Medulla oblongata (tissue), 1 donor: ENCODE measurements at regions not wholly inside any gene's neighbourhood (a gene's known extent, or its start where the extent isn't known, plus 50 kb on each side); places are given as distances from the start of the nearest gene placed in this dataset.
"Not testable (repeated sequence)": the region's sequence is repeated elsewhere in the genome, so short reads cannot be mapped to it uniquely, and the experiment has no call there.

Experiments used
- DNase-seq: peaks from one replicate; pipeline ENCODE4 v3.0.0-alpha.2; 2015; ENCODE audit errors: extremely low spot score

GRCh38 chr6:81128671-81129070 lies 623.8 kb downstream of the TENT5A start:
- DNase-seq = no peak

GRCh38 chr6:81126150-81126549 lies 626.3 kb downstream of the TENT5A start:
- DNase-seq = no peak

GRCh38 chr6:81120280-81120679 lies 632.2 kb downstream of the TENT5A start:
- no peak for DNase-seq

- DNase-seq = no peak
Observed at GRCh38 chr6:81105998-81106397, 646.5 kb downstream of the TENT5A start.

DNA sequence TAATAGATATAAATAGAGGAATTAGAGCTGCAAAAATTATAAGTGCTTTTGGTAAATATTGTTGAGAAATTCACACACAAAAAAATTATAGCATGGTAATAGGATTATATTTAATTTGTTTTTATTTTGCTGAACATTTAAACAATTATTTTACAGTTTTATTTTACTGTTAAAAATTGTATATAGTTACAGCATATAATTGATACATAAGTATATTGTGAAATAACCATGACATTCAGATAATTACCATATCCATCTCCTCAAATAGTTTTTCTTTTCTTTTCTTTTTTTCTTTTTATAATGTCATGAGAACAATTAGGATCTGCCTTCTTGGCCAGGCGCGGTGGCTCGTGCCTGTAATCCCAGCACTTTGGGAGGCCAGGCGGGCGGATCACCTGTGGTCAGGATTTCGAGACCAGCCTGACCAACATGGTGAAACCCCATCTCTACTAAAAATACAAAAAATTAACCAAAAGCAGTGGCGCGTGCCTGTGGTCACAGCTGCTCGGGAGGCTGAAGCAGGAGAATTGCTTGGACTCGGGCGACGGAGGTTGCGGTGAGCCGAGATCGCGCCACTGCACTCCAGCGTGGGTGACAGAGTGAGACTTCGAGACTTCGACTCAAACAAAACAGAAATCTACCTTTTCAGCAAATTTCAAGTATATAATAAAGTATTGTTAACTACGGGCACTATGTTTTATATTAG lies 654.2 kb downstream of the TENT5A start:
- DNase-seq = no peak

GRCh38 chr6:81096464-81096863 lies 656.0 kb downstream of the TENT5A start:
- DNase-seq = not testable (repeated sequence)

DNA sequence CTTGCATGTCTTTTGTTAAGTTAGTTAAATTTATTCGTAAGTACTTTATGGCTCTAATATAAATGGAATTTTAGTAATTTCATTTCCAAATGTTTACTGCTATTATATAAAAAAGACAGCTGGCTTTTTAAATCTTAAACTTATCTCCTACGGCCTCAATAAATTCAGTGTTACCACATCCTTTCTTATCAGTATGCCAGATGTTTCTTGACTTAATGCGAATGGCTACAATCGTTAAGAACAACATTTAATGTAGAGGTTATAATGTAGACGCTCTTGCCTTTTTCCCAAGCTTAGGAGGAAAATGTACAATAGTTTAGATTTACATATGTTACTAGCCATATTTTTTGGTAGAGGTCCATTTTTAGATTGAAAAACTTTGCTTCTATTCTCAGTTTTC lies 659.4 kb downstream of the TENT5A start:
- no peak for DNase-seq

- DNase-seq = no peak
Observed at GRCh38 chr6:81088145-81088544, 664.3 kb downstream of the TENT5A start.

GRCh38 chr6:81086991-81087390 lies 665.5 kb downstream of the TENT5A start:
- DNase-seq = no peak

DNA sequence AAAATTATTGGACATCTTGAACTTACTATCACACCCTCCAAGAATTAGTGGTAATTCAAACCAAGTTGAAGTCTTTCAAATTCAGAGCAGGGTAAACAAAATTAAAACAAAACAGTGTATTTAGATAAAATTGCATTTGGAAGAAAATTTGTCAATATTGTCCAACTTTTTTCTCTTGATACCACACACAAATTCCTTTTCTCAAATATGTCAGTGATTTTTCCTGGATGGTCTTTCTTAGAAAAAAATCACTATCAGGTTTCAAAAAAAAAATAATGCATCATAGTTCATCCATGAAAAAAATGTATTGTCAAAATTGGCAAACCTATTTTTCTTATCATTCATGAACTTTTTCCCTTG lies 667.1 kb downstream of the TENT5A start:
- no peak for DNase-seq

DNA sequence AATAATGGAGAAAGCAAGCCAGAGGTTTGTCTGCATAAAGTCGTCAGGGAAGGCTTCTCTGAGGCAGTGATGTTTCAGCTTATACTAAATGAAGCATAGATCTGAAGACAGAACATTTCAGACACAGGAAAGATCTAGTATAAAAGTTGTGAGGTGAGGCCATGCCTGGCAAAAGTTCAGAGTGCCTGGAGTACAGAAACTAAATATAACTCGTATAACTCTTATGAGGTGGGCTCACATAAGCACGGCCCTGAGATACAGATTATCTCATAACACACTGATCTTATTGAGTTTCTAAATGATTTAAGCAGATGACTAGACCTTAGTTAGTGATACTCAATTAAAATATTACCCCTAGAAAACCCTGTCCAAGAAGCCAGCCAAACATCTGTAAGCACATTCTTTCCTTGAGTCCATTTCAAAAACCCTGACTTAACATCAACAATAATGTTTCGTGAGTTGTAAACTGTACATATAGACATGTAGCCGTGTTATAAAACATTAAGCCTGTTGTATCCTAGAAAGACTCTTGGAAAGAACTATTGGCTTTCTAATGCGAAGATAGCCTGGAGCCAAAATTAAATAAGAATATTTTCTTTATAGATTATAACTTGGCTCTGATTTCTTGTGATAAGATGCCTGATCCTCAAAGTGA lies 667.6 kb downstream of the TENT5A start:
- no peak for DNase-seq

DNA sequence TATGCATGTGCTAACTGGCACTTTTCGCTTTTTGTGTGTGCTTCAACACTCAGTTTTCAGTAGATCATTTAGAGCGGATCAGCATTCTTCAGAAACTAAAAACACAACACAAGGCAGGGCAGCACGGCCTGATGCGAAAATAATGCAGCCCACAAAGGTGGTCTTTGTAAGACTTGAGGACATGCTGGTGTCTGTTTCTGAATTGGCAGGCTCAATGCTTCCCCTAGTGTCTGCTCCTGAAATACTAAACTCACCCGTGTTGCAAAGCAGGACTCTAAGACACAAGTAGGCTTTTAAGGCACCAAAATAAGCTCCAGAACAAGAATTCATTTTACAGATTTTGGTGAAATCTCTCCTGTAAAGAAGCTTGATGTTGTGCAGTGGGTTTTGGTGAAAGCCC lies 676.5 kb downstream of the TENT5A start:
- DNase-seq = peak; percentile 65

GRCh38 chr6:81073318-81073717 lies 679.2 kb downstream of the TENT5A start:
- DNase-seq = no peak

GRCh38 chr6:81071121-81071520 lies 681.4 kb downstream of the TENT5A start:
- DNase-seq = no peak

DNA sequence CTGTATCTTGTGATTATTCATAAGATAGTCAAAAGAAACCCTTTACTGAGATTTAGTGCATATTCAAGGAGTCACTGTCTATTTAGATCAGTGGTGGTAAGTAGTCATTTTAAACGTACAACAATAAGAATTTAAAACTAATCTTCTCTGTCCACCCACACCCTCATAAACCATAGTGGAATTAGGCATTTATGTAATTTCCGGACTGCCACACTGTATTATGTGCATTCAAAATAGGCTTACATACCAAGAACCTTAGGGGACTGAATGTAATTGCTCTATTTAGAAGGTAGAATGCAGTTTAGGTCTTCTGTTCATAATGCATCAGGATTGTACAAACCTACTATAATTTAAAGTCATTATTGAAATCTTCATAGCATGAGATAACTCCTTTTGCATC lies 685.4 kb downstream of the TENT5A start:
- no peak for DNase-seq

DNA sequence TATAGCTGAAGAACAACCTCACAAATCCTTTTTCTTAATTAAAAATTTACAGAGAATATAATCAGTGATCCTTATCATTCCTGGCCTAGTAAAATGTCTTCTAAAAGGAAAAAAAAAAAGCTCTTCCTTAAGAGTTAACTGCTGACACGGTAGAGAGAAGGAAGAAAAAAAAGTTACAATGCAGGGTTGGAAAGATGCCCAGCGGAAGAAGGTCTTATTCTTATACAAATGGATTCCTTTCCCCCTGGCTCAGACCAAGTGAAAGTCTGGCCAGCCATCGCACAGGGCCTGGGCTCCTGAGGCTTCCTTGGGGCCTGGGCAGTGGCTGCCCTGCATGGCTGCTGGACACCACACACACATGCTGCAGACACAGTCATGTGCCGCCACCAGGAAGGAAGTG lies 688.6 kb downstream of the TENT5A start:
- DNase-seq = no peak

GRCh38 chr6:81054036-81054435 lies 698.4 kb downstream of the TENT5A start:
- no peak for DNase-seq

DNA sequence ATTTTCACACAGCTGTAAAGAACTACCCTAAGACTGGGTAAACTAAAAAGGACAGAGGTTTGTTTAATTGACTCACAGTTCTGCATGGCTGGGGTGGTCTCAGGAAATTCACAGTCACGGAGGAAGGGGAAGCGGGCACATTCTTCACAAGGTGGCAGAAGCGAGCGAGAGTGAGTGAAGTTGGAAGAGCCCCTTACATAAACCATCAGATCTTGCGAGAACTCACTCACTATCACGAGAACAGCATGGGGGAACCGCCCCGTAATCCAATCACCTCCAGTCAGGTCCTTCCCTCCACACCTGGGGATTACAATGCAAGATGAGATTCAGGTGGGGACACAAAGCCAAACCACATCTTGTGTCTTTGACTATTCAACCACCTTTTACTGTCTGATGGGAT lies 700.5 kb downstream of the TENT5A start:
- DNase-seq = no peak

DNA sequence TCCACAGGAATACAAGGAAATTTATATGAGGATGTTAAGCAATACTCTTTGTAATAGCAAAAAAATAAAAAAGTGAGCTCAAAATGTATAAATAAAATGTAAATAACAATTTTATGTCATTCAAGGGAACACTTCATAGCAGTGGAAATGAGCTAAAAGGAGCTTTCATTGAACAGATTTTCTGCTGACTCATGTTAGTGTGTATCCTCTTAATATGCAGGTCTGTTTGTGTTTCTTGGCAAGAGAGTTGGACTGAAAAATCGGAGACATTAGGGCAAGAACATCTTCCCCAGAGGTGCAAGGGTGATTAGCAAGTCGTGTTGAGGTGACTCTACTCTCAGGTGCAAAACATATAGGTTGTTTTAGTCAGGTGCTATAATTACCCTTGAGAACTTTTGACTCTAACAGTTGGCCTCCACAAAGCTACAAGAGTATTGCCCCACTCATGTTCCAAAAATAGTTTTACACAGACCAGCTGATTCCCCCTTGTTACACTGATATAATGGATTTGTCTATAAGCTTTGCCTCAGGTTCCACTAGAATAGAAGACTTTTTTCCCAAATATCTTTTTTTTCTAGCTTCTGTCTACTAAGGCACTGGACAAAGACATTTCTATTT lies 702.9 kb downstream of the TENT5A start:
- DNase-seq = peak; percentile 21

DNA sequence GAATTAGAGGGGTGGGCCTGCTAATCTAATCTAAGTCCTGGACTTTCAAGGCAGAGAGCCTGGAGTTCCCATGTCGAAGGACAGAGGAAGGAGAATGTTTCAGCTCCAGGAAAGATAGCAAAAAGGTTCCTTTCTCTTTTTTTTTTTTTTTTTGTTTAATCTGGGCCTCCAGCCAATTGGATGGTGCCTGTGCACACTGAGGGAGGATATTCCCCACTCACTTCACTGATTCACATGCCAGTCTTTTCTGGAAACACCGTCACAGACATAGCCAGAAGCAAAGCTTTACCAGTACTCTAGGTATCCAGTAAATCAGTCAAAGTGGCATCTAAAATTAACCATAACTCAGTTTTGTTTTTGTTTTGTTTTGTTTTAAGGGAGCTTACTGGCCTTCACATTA lies 721.1 kb downstream of the TENT5A start:
- peak; percentile 6 for DNase-seq

GRCh38 chr6:81026041-81026553 lies 726.4 kb downstream of the TENT5A start:
- DNase-seq = no peak

GRCh38 chr6:81023709-81024108 lies 728.8 kb downstream of the TENT5A start:
- DNase-seq = no peak

DNA sequence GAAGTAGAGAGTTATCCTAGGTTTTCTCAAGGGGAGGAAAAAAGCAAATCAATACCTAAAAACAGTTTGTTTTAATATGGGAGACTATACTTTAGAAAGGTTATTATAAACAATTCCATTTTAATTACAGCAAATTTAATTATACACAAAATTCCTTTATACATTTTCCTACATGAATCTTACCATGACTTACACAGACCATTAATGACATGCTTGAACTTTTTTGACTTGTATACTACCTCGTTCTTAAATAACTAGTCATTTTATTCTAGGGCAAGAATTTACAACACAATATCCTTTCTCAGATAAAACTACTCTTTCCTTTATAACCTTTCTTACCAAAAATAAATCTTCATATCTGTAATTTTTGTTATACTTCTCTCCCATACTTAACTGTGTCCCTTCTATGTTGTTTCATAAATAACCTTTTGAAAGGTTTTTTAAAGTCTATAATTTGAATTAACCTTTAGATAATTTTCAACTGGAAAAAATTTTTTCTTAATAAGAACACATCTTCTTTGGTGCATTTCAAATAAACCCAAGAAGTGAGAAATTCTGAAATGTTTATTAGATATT lies 729.4 kb downstream of the TENT5A start:
- DNase-seq = no peak
